Vagina (tissue), 2 donors: ENCODE measurements at regions not wholly inside any gene's neighbourhood (a gene's known extent, or its start where the extent isn't known, plus 50 kb on each side); places are given as distances from the start of the nearest gene placed in this dataset.

Source experiments
- POLR2A ChIP-seq, 2 donors: fragments of 450-650 bp; IDR thresholded peaks; one replicate each; pipeline ENCODE4 v1.6.1; 2017; ENCODE audit warnings: antibody characterized with exemption in 2 of 2, mild to moderate bottlenecking in 2 of 2, moderate library complexity in 2 of 2
- POLR2AphosphoS5 ChIP-seq, 2 donors: sonication (generic); formaldehyde crosslinking; IDR thresholded peaks; one replicate each; pipeline ENCODE4 v1.9.0; 2017; ENCODE audit warnings: antibody characterized with exemption in 2 of 2, mild to moderate bottlenecking in 2 of 2, low read depth in 1 of 2; ENCODE audit not compliant: insufficient read depth in 1 of 2
- TF ChIP-seq, protein P1 (sequence below), 3 experiments: fragments of 450-650 bp in 2 of 3; fragments of 200-600 bp in 1 of 3; sonication (generic) in 1 of 3; IDR thresholded peaks; one replicate each; pipeline ENCODE4 v1.5.1; 2017 to 2019; ENCODE audit warnings: antibody characterized with exemption in 3 of 3, mild to moderate bottlenecking in 2 of 3, moderate library complexity in 2 of 3

DNA sequence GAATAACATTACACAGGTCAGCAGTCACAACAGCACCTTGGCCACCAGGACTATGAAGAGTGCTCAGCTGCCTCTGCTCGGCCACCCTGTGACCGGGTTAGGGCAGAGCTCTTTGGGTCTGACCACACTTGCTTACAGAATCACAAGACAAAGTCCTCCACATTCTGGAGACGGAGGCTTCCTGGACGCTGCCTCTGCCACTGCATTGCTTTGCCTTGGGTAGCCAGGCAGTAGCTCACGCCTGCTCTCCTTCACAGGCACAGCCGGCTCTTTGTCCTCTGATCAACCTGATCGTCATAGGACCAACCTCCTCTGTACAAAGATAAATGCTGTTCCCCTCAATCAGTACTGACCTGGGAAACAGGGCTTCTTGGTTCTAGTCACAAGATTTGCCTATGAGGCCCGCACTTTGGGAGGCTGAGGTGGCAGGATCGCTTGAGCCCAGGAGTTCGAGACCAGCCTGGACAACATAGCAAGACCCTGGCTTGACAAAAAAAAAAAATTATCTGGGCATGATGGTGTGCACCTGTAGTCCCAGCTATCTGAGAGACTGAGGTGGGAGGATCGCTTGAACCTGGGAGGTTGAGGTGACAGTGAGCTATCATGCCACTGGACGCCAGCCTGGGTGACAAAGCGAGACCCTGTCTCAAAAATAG lies 128.4 kb upstream of the IER5L start:
- TF ChIP-seq, protein P1, sequence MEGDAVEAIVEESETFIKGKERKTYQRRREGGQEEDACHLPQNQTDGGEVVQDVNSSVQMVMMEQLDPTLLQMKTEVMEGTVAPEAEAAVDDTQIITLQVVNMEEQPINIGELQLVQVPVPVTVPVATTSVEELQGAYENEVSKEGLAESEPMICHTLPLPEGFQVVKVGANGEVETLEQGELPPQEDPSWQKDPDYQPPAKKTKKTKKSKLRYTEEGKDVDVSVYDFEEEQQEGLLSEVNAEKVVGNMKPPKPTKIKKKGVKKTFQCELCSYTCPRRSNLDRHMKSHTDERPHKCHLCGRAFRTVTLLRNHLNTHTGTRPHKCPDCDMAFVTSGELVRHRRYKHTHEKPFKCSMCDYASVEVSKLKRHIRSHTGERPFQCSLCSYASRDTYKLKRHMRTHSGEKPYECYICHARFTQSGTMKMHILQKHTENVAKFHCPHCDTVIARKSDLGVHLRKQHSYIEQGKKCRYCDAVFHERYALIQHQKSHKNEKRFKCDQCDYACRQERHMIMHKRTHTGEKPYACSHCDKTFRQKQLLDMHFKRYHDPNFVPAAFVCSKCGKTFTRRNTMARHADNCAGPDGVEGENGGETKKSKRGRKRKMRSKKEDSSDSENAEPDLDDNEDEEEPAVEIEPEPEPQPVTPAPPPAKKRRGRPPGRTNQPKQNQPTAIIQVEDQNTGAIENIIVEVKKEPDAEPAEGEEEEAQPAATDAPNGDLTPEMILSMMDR (IDR thresholded peaks at IDR 0.05), result no peak
- TF ChIP-seq POLR2A (IDR thresholded peaks at IDR 0.05) (no peak), POLR2AphosphoS5 (IDR thresholded peaks at IDR 0.05; ENCODE audit: insufficient read depth in 1 of 2, low read depth in 1 of 2) (no peak)
